GM23338 (cell line): ENCODE measurements at regions not wholly inside any gene's neighbourhood (a gene's known extent, or its start where the extent isn't known, plus 50 kb on each side); places are given as distances from the start of the nearest gene placed in this dataset.

Experiments
- EZH2 ChIP-seq: fragments of 200-600 bp; sonication (generic); IDR thresholded peaks from one replicate; pipeline ENCODE4 v1.8.0; 2017; ENCODE audit warnings: antibody characterized with exemption, mild to moderate bottlenecking, low read depth; ENCODE audit not compliant: unreplicated experiment
- EZH2phosphoT487 ChIP-seq: fragments of 200-600 bp; sonication (generic); IDR thresholded peaks from one replicate; pipeline ENCODE4 v1.8.1; 2018; ENCODE audit warnings: antibody characterized with exemption; ENCODE audit not compliant: unreplicated experiment
- JUNB ChIP-seq: IDR thresholded peaks from one replicate; pipeline ENCODE4 v1.6.1; 2016; ENCODE audit warnings: antibody characterized with exemption; ENCODE audit not compliant: unreplicated experiment
- NANOG ChIP-seq: IDR thresholded peaks from 2 replicates; pipeline ENCODE4 v1.6.1; 2016; ENCODE audit warnings: antibody characterized with exemption, borderline replicate concordance
- POLR2AphosphoS5 ChIP-seq: IDR thresholded peaks from 2 replicates; pipeline ENCODE4 v1.6.1; 2016; ENCODE audit warnings: antibody characterized with exemption, low read depth
- STAT1 ChIP-seq: IDR thresholded peaks from one replicate; pipeline ENCODE4 v1.6.1; 2016; ENCODE audit warnings: antibody characterized with exemption; ENCODE audit not compliant: unreplicated experiment
- ZNF114 ChIP-seq: fragments of 250-450 bp; sonication (Bioruptor Pico); IDR thresholded peaks from 2 replicates; pipeline ENCODE4 v1.5.0; 2020; ENCODE audit warnings: mild to moderate bottlenecking, moderate library complexity
- TF ChIP-seq, protein P1 (sequence below), 2 experiments: fragments of 200-600 bp in 1 of 2; sonication (generic) in 1 of 2; conservative IDR thresholded peaks; 2 replicates each; pipeline versions ENCODE4 v1.5.1 to v1.6.1; 2016 to 2017; ENCODE audit warnings: antibody characterized with exemption in 2 of 2, low read depth in 2 of 2, mild to moderate bottlenecking in 2 of 2, moderate library complexity in 1 of 2
- TF ChIP-seq, protein P2 (sequence below): IDR thresholded peaks from one replicate; pipeline ENCODE4 v1.6.1; 2018; ENCODE audit warnings: antibody characterized with exemption; ENCODE audit not compliant: unreplicated experiment

DNA sequence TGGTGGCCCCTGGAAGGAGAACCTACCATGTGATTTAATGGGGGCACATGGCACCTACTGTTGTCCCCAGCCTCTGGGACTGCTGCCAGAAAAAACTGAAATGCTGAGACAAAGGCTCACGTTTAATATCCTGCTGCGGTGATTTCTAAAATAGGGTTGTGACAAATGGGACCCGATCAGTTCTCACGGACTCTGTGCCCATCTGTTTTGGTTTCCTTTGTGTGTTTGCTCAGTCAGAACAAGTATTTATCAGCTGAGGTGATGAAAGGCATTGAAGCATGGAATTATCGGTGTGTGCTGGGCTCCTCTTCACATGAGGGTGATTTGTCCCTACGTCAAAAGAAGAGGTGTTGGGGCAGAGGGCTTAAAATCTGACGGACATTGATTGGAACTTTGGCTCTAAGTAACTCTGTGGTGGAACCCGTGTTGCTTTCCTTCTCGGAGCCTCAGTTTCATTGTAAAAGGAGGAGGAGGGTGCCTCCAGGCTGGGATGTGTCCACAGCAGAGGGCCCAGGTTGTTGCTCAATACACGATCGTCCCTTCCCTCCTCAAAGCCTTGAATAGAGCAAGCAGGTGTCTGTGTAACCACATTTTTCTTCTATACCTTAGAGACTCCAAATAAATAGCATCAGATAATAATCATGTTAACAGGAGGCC lies 283.3 kb upstream of the RGMA start:
- TF ChIP-seq, protein P1, sequence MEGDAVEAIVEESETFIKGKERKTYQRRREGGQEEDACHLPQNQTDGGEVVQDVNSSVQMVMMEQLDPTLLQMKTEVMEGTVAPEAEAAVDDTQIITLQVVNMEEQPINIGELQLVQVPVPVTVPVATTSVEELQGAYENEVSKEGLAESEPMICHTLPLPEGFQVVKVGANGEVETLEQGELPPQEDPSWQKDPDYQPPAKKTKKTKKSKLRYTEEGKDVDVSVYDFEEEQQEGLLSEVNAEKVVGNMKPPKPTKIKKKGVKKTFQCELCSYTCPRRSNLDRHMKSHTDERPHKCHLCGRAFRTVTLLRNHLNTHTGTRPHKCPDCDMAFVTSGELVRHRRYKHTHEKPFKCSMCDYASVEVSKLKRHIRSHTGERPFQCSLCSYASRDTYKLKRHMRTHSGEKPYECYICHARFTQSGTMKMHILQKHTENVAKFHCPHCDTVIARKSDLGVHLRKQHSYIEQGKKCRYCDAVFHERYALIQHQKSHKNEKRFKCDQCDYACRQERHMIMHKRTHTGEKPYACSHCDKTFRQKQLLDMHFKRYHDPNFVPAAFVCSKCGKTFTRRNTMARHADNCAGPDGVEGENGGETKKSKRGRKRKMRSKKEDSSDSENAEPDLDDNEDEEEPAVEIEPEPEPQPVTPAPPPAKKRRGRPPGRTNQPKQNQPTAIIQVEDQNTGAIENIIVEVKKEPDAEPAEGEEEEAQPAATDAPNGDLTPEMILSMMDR (conservative IDR thresholded peaks at IDR 0.05; ENCODE audit: low read depth in 2 of 2), result no peak
- TF ChIP-seq EZH2 (no peak), EZH2phosphoT487 (no peak), POLR2AphosphoS5 (no peak), STAT1 (no peak), NANOG (no peak), JUNB (no peak), ZNF114 (CRISPR knock-in tag) (no peak)
- TF ChIP-seq, protein P2, sequence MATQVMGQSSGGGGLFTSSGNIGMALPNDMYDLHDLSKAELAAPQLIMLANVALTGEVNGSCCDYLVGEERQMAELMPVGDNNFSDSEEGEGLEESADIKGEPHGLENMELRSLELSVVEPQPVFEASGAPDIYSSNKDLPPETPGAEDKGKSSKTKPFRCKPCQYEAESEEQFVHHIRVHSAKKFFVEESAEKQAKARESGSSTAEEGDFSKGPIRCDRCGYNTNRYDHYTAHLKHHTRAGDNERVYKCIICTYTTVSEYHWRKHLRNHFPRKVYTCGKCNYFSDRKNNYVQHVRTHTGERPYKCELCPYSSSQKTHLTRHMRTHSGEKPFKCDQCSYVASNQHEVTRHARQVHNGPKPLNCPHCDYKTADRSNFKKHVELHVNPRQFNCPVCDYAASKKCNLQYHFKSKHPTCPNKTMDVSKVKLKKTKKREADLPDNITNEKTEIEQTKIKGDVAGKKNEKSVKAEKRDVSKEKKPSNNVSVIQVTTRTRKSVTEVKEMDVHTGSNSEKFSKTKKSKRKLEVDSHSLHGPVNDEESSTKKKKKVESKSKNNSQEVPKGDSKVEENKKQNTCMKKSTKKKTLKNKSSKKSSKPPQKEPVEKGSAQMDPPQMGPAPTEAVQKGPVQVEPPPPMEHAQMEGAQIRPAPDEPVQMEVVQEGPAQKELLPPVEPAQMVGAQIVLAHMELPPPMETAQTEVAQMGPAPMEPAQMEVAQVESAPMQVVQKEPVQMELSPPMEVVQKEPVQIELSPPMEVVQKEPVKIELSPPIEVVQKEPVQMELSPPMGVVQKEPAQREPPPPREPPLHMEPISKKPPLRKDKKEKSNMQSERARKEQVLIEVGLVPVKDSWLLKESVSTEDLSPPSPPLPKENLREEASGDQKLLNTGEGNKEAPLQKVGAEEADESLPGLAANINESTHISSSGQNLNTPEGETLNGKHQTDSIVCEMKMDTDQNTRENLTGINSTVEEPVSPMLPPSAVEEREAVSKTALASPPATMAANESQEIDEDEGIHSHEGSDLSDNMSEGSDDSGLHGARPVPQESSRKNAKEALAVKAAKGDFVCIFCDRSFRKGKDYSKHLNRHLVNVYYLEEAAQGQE, result no peak
